GM12891 (cell line): ENCODE measurements at regions not wholly inside any gene's neighbourhood (a gene's known extent, or its start where the extent isn't known, plus 50 kb on each side); places are given as distances from the start of the nearest gene placed in this dataset.

ENCODE experiments used
- POLR2A ChIP-seq: IDR thresholded peaks from 2 replicates; pipeline ENCODE4 v1.6.1; 2011; ENCODE audit warnings: low read depth, low read length, control low read depth
- POLR2AphosphoS5 ChIP-seq: IDR thresholded peaks from 2 replicates; pipeline ENCODE4 v1.6.1; 2011; ENCODE audit warnings: low read depth, low read length, control low read depth

- TF ChIP-seq POLR2A = no peak
- TF ChIP-seq POLR2AphosphoS5 = no peak
Measured at GRCh38 chr18:7470101-7470500, 97.0 kb upstream of the PTPRM start.
